ENCODE measurements at regions not wholly inside any gene's neighbourhood (a gene's known extent, or its start where the extent isn't known, plus 50 kb on each side); places are given as distances from the start of the nearest gene placed in this dataset.

DNA sequence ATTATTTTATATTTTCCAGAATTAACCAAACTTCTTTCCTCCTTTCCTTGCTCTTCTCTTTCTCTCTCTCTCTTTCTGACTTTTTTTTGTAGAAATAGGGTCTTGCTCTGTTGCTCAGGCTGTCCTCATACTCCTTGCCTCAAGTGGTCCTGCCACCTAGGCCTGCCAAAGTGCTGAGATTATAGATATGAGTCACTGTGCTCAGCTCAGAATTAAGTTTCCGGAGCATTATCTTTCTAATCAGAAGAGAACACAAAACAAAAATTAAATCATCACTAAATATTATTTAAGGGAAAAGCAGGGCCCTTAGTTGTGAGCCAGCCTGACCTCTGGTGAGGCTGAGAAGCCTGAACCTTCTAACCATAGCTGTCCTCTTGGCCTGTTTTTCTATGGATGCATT lies 168.2 kb downstream of the SOX2 start:
- no peaks in the 10 kb centered on the region for H3K9me1 ChIP-seq (replicated peaks; ENCODE audit: control insufficient read depth, extremely low read depth, insufficient read depth, low read length)
- DNase-seq (ENCODE audit: low read depth, low spot score) (peak; percentile 65), FAIRE-seq (peak; percentile 85)
- no peaks in the 10 kb centered on the region for H3K79me2 ChIP-seq (ENCODE audit: control insufficient read depth, insufficient read depth, low read length)
- H3K9ac ChIP-seq (replicated peaks; ENCODE audit: extremely low read depth, insufficient read depth, low read length), result no peak overlapping the region
- BruUV-seq (replicated peaks), result no TSS peak
- no peaks in the 10 kb centered on the region for H4K20me1 ChIP-seq (replicated peaks; ENCODE audit: control insufficient read depth, extremely low read depth, insufficient read depth, low read length)
- no peak for TF ChIP-seq JUN (IDR thresholded peaks at IDR 0.05; ENCODE audit: borderline replicate concordance, insufficient read depth, insufficient read length, low read depth)
- peak; percentile 80 for TF ChIP-seq FOS (IDR thresholded peaks at IDR 0.05; ENCODE audit: borderline replicate concordance, insufficient read depth, low read length)
- TF ChIP-seq, protein P1, sequence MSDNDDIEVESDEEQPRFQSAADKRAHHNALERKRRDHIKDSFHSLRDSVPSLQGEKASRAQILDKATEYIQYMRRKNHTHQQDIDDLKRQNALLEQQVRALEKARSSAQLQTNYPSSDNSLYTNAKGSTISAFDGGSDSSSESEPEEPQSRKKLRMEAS (IDR thresholded peaks at IDR 0.05; ENCODE audit: insufficient read depth, insufficient read length), result no peak
- no peak for TF ChIP-seq EZH2 (IDR thresholded peaks at IDR 0.05; ENCODE audit: borderline replicate concordance, low read depth, low read length, severe bottlenecking)
- no peak for TF ChIP-seq MYC (IDR thresholded peaks at IDR 0.05; ENCODE audit: low read depth, low read length)
- TF ChIP-seq, protein P2, sequence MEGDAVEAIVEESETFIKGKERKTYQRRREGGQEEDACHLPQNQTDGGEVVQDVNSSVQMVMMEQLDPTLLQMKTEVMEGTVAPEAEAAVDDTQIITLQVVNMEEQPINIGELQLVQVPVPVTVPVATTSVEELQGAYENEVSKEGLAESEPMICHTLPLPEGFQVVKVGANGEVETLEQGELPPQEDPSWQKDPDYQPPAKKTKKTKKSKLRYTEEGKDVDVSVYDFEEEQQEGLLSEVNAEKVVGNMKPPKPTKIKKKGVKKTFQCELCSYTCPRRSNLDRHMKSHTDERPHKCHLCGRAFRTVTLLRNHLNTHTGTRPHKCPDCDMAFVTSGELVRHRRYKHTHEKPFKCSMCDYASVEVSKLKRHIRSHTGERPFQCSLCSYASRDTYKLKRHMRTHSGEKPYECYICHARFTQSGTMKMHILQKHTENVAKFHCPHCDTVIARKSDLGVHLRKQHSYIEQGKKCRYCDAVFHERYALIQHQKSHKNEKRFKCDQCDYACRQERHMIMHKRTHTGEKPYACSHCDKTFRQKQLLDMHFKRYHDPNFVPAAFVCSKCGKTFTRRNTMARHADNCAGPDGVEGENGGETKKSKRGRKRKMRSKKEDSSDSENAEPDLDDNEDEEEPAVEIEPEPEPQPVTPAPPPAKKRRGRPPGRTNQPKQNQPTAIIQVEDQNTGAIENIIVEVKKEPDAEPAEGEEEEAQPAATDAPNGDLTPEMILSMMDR (IDR thresholded peaks at IDR 0.05; ENCODE audit: extremely low read depth in 1 of 2, insufficient read depth in 1 of 2, low read depth in 1 of 2, low read length in 2 of 2), result no peak
- TF ChIP-seq GATA2 (IDR thresholded peaks at IDR 0.05; ENCODE audit: insufficient read depth, insufficient read length, low read depth, low read length), result peak; percentile 95
- no peak for TF ChIP-seq POLR2AphosphoS5 (IDR thresholded peaks at IDR 0.05; ENCODE audit: insufficient read depth, low read depth, low read length)
- TF ChIP-seq POLR2A (IDR thresholded peaks at IDR 0.05; ENCODE audit: low read depth, low read length), result no peak
- H3K36me3 ChIP-seq (ENCODE audit: control insufficient read depth in 2 of 2, extremely low read depth in 1 of 2, insufficient read depth in 2 of 2, low read length in 2 of 2), result no peaks in the 10 kb centered on the region
- H3K27ac ChIP-seq (ENCODE audit: insufficient read depth, low read depth, low read length), result peak overlapping the region; percentile 26
- dilution Hi-C loops (cut with MboI; ENCODE audit: extremely low pct_ligation_motif_present, low sequenced_read_pairs), result no loop called here
- intact Hi-C loops (cut with micrococcal nuclease), result loop anchor here (5.0 kb wide), 1 partner anchor 802 kb away; no protein-coding TSS in a partner anchor
- no peaks in the 10 kb centered on the region for H3K9me3 ChIP-seq (replicated peaks; ENCODE audit: control insufficient read depth, insufficient read depth, low read length)
- POLR2A ChIA-PET, result no interaction called here
- CTCF ChIA-PET, result no interaction called here
- peaks cover 6% of the 10 kb centered on the region for H3K4me1 ChIP-seq (ENCODE audit: control insufficient read depth, extremely low read depth, insufficient read depth, low read length)
- H3K4me2 ChIP-seq (ENCODE audit: insufficient read depth, low read length), result no peak overlapping the region
- no peaks in the 10 kb centered on the region for H3K27me3 ChIP-seq (ENCODE audit: control insufficient read depth in 2 of 2, insufficient read depth in 2 of 2, low read length in 2 of 2)
- no peak overlapping the region for H2AFZ ChIP-seq (ENCODE audit: low read depth, low read length)
- no peak overlapping the region for H3K4me3 ChIP-seq (replicated peaks in 1 of 3; ENCODE audit: insufficient read depth in 1 of 3, low read depth in 1 of 3, low read length in 3 of 3)
